ENCODE measurements at regions not wholly inside any gene's neighbourhood (a gene's known extent, or its start where the extent isn't known, plus 50 kb on each side); places are given as distances from the start of the nearest gene placed in this dataset.

DNA sequence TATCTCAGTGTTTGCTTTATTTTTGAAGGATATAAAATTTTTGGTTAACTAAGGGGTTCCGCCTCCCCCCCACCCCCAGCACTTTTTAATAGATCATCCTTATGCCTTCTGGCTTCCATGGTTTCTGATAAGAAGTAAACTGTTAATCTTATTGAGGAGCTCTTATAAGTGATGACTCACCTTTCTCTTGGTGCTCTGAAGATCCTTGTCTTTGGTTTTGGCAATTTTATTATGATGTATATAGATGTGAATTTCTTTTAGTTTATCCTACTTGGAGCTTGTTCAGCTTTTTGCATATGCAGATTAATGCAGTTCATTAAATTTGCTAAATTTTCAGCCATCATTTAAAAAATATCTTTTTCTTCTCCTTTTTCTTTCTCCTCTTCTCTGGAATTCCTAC lies 91.7 kb upstream of the CTAGE1 start:
- no peak for TF ChIP-seq SPI1 (IDR thresholded peaks at IDR 0.05; ENCODE audit: borderline replicate concordance, low read depth)
- TF ChIP-seq, protein P1, sequence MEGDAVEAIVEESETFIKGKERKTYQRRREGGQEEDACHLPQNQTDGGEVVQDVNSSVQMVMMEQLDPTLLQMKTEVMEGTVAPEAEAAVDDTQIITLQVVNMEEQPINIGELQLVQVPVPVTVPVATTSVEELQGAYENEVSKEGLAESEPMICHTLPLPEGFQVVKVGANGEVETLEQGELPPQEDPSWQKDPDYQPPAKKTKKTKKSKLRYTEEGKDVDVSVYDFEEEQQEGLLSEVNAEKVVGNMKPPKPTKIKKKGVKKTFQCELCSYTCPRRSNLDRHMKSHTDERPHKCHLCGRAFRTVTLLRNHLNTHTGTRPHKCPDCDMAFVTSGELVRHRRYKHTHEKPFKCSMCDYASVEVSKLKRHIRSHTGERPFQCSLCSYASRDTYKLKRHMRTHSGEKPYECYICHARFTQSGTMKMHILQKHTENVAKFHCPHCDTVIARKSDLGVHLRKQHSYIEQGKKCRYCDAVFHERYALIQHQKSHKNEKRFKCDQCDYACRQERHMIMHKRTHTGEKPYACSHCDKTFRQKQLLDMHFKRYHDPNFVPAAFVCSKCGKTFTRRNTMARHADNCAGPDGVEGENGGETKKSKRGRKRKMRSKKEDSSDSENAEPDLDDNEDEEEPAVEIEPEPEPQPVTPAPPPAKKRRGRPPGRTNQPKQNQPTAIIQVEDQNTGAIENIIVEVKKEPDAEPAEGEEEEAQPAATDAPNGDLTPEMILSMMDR (IDR thresholded peaks at IDR 0.05; ENCODE audit: insufficient read depth, low read length): no peak
- no peak for TF ChIP-seq GABPA (IDR thresholded peaks at IDR 0.05; ENCODE audit: low read depth)
- TF ChIP-seq, protein P2, sequence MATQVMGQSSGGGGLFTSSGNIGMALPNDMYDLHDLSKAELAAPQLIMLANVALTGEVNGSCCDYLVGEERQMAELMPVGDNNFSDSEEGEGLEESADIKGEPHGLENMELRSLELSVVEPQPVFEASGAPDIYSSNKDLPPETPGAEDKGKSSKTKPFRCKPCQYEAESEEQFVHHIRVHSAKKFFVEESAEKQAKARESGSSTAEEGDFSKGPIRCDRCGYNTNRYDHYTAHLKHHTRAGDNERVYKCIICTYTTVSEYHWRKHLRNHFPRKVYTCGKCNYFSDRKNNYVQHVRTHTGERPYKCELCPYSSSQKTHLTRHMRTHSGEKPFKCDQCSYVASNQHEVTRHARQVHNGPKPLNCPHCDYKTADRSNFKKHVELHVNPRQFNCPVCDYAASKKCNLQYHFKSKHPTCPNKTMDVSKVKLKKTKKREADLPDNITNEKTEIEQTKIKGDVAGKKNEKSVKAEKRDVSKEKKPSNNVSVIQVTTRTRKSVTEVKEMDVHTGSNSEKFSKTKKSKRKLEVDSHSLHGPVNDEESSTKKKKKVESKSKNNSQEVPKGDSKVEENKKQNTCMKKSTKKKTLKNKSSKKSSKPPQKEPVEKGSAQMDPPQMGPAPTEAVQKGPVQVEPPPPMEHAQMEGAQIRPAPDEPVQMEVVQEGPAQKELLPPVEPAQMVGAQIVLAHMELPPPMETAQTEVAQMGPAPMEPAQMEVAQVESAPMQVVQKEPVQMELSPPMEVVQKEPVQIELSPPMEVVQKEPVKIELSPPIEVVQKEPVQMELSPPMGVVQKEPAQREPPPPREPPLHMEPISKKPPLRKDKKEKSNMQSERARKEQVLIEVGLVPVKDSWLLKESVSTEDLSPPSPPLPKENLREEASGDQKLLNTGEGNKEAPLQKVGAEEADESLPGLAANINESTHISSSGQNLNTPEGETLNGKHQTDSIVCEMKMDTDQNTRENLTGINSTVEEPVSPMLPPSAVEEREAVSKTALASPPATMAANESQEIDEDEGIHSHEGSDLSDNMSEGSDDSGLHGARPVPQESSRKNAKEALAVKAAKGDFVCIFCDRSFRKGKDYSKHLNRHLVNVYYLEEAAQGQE (IDR thresholded peaks at IDR 0.05; ENCODE audit: insufficient replicate concordance, low read depth): no peak
- TF ChIP-seq POLR2AphosphoS5 (IDR thresholded peaks at IDR 0.05; ENCODE audit: low read depth): no peak

Measured in HL-60 (cell line).